ENCODE measurements at regions not wholly inside any gene's neighbourhood (a gene's known extent, or its start where the extent isn't known, plus 50 kb on each side); places are given as distances from the start of the nearest gene placed in this dataset.

GRCh38 chr20:53834062-53834442 lies 236.3 kb downstream of the BCAS1 start:
- TF ChIP-seq POLR2A (IDR thresholded peaks at IDR 0.05) (no peak), CTCF (IDR thresholded peaks at IDR 0.05) (no peak)

All from adrenal gland (tissue), 5 donors.